A673 (cell line): ENCODE measurements at regions not wholly inside any gene's neighbourhood (a gene's known extent, or its start where the extent isn't known, plus 50 kb on each side); places are given as distances from the start of the nearest gene placed in this dataset.

ENCODE experiments used
- CTCF ChIP-seq: fragments of 300-800, 200-600 bp; sonication (generic); conservative IDR thresholded peaks from 2 replicates; pipeline ENCODE4 v1.5.1; 2017; ENCODE audit warnings: low read depth, mild to moderate bottlenecking, antibody characterized with exemption, low read length, moderate library complexity, mixed read lengths
- EZH2 ChIP-seq: fragments of 200-600 bp; sonication (generic); IDR thresholded peaks from 2 replicates; pipeline ENCODE4 v1.6.1; 2017; ENCODE audit warnings: borderline replicate concordance, low read depth, mild to moderate bottlenecking, mixed read lengths, antibody characterized with exemption, low read length; ENCODE audit not compliant: poor library complexity, severe bottlenecking

DNA sequence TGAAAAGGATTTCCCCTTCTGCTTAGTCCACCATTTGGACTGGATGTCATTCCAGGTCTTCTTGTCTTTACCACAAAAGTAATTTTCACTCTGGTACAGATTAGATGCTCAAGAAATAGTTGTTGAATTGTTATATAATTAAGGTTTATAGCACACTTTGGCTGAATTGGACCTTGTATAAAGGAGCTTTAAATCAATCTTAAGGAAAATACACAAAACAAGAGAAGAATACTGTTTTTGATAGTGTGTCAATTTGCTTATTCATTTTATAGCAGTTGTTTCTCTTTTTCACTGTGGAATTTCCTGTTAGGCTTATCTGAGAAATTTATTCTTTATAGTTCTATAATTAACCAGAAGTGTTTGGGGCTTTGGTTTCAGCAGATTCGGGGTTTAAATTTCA is 62.7 kb upstream of the TDRD3 start:
- TF ChIP-seq EZH2 = no peak
- no peak for TF ChIP-seq CTCF
